Activated T-cell treated with anti-CD3 and anti-CD28 coated beads for 4 hours (primary cell): ENCODE measurements at regions not wholly inside any gene's neighbourhood (a gene's known extent, or its start where the extent isn't known, plus 50 kb on each side); places are given as distances from the start of the nearest gene placed in this dataset.
A peak's percentile ranks its signal among the peaks of the same experiment; 100 is the strongest.
"Not testable (repeated sequence)": the region's sequence is repeated elsewhere in the genome, so short reads cannot be mapped to it uniquely, and the experiment has no call there.

Experiments
- DNase-seq: peaks from one replicate; pipeline ENCODE4 v3.0.0-alpha.2; 2020

DNA sequence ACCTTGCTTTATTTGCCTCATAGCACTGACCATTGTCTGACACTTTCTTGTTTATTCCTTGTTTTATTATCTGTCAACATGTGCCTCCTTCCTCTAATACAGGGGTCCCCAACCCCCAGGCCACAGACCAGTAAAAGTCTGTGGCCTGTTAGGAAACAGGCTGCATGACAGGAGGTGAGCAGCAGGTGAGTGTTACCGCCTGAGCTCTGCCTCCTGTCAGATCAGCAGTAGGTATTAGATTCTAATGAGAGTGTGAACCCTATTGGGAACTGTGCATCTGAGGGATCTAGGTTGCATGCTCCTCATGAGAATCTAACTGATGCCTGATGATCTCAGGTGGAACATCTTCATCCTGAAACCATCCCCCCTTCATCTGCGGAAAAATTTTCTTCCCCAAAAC lies 228.0 kb downstream of the HINT1 start:
- no peak for DNase-seq

DNA sequence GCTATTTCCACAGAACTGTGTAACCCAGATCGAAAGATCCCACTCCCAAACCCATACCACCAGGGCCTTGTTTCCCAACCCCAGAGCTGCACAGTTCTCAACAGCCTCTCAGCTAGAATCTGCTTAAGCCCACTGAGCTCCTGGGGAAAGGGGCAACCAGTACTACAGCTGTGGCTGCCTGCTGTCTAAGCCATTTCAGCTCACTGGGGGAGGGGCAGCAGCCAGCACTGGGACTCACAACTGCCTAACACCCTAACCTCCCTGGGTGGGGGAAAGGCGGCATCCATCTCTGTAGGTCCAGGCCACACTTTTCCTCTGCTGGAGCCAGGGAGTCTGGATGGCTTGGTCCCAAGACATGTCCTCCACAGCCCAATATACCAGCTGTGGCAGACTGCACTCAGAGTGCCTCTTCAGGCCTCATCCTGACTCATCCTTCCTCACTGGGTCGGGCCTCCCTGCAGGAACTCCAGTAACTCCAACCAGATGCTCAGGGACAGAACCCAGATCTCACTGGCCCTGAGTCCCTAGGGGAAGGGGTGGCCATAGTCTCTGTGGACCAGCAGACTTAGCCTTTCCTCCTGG lies 241.4 kb downstream of the HINT1 start:
- DNase-seq, result no peak

DNA sequence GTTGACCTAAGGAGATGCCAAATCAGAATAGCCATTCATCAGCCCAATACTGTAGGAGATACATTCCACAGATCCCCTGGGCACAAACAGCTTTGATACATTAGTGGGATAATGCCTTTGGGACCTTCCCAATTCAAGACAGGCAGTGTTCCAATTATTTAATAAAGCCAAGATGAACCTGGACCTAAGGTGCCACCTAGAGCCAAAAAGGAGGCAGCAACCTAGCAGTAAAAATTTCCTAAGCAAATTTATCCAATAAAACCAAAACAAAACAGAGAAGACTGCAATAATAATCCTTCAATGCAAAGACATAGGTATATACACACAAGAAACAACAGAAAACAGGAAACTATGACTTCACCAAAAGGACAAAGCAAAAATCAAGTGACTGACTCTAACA lies 253.0 kb downstream of the HINT1 start:
- no peak for DNase-seq

DNA sequence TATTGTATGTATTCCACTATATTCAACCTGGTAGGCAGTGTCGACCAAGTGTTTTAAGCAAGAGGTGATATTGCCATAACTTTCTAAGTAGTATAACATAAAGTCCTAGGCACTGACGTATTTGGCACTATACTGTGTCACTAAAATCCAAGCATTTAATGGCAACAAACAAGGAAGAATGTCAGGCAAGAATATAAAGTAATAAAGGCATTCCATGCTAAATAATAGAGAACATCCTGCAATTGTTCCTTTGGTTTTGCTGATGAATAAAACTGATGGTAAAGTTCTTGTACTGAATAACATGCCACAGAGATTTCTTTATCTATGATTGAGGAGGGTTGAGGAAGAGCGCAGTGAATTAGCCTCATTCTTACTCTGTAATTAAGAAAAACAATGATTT lies 256.9 kb downstream of the HINT1 start:
- no peak for DNase-seq

DNA sequence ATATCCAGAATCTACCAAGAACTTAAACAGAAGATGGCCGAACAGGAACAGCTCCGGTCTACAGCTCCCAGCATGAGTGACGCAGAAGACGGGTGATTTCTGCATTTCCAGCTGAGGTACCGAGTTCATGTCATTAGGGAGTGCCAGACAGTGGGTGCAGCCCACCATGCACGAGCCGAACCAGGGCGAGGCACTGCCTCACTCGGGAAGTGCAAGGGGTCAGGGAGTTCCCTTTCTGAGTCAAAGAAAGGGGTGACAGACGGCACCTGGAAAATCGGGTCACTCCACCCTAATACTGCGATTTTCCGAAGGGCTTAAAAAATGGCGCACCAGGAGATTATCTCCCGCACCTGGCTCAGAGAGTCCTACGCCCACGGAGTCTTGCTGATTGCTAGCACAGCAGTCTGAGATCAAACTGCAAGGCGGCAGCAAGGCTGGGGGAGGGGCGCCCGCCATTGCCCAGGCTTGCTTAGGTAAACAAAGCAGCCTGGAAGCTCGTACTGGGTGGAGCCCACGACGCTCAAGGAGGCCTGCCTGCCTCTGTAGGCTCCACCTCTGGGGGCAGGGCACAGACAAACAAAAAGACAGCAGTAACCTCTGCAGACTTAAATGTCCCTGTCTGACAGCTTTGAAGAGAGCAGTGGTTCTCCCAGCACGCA lies 267.4 kb downstream of the HINT1 start:
- DNase-seq, result not testable (repeated sequence)

DNA sequence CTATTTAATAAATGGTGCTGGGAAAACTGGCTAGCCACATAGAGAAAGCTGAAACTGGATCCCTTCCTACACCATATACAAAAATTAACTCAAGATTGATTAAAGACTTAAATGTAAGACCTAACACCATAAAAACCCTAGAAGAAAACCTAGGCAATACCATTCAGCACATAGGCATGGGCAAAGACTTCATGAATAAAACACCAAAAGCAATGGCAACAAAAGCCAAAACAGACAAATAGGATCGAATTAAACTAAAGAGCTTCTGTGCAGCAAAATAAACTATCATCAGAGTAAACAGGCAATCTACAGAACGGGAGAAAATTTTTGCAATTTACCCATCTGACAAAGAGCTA lies 267.9 kb downstream of the HINT1 start:
- not testable (repeated sequence) for DNase-seq

DNA sequence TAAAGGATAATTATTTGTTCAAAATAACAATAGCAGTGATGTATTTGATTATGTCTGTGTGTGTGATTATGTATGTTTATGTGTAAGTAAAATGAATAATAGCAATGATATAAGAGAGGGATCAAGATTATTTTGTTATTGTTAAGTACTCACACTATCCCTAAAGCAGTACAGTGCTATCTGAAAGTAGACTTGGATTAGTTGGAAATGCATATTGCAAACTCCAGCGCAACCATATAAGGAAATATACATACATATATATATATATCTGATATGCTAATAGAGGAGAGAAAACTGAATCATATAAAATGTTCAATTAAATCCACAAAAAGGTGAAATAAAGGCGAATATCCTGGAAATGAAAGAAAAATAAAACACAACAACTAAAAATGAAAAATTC lies 268.4 kb downstream of the HINT1 start:
- no peak for DNase-seq

DNA sequence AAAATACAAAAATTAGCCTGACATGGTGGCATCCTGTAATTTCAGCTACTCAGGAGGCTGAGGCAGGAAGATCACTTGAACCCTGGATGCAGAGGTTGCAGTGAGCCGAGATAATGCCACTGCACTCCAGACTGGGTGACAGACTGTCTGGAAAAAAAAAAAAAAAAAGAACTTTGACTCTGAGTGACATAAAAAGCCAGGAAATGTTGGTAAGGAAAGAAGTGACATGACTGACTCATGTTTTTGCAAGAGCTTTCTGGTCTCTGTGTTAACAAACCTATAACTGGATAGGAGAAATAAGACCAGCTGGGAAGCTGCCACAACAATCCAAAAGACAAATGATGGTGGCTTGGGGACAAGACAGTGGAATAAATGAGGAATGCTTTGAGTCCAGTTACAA lies 272.1 kb downstream of the HINT1 start:
- no peak for DNase-seq

DNA sequence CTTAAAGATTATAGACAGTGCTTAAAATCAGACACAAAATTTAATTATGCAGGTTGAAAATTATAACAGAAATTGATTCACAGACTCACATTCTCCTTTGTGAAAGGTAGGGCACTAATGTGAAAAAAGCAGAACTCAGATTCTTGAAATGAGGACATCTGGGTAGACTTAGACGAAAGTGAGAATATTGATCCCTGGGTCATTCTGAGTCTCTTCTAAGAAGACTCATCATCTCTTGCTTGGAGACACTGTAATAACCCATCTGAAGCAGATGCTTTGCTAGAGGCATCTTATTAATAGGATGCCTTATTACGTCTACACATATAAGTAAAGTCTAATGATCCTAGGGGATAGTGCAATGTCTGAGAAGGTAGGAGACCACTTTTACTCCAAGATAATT lies 274.4 kb downstream of the HINT1 start:
- DNase-seq, result no peak

DNA sequence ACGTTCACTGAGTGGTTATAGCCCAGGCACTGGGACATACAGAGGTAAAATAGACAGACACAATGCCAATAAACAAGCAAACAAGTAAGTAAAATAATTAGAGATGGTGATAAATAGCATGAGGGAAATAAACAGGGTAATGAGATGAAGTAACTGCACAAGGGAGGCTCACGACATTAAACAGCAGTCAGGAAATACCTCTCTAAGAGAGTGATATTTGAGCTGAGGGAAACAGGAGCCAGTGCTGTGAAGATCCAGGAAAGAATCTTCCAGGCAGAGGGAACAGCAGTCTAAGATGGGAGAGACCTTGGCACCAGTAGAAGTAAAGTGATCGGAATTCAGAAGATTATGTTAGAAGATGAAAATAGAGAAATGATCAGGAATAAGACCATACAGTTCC lies 279.4 kb downstream of the HINT1 start:
- no peak for DNase-seq

DNA sequence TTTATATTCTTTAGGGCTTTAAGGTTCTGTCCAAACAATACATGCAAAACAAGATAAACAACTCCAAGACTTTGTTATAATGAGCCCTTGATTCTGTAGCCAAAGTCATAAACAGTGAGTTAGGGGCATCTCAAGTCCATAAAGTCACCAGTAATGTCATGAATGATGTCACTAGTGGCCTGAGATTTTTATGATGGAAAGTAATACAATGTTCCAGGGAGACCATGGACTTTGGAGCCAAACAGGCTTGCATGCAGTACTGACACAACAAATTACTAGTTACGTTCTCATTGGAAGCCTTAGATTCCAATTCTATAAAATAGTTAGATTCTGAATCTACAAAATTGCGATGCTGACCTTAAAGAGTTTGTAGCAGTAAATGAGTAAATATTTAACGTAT lies 280.0 kb downstream of the HINT1 start:
- DNase-seq, result no peak

DNA sequence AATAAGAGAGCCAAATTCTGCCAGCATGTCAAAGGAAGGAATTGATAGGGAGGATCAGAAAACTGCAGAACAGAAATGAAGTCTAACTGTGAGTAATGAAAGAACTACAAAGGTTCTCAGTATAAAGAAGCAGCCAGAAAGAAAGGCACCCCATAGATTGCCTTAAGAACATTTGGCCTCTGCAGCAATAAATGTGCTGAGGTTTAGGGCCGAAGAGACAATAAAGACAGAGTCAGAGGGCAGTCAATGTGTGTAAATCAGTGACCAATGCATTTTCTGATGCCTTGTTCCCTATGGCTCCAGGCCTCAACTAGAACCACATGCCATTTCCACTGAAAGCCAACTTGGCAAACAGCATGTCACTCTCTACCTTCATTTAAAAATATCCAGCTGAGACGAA lies 281.0 kb downstream of the HINT1 start:
- no peak for DNase-seq

DNA sequence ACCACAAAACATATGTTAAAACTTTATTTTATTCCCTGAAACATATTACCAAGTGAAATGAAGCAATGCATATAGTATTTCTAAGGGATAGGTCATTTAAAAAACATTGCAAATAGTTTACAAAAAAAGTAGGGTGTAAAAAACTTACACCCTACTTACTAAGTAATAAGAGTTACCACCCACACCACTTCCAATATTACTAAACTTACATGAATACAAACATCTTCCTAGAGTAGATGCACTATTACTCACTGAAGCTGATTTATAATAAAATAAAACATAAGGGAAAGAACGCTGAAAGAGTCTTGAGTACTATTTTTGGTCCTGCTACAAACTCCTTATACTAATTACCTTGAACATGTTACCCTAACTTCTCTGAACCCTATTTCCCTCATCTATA lies 289.4 kb downstream of the HINT1 start:
- no peak for DNase-seq

DNA sequence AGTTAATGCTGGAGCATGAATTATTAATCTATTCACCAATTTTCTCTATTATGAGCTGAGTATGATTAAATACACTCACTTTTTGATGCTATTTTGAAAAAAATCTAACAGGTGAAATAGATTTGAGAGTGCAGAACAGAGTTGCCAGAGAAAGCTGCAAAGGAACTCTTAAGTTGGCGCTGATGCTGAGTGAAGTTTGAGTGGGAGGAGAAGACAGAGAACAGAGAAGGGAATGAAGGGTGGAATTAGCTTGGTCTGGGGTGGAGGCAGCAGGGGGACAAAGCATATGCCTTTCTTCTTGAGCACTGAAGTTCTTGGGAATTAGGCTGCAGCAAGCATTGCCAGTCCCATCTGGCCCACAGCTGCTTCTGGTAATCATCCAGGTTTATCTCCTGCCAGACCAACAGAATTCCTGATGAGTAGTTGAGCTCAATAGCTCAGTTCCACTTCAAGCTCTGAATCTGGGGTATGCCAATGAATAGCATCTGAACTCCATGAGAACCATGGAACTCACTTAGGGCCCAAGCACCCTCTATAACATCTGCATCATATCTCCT lies 290.1 kb downstream of the HINT1 start:
- no peak for DNase-seq

DNA sequence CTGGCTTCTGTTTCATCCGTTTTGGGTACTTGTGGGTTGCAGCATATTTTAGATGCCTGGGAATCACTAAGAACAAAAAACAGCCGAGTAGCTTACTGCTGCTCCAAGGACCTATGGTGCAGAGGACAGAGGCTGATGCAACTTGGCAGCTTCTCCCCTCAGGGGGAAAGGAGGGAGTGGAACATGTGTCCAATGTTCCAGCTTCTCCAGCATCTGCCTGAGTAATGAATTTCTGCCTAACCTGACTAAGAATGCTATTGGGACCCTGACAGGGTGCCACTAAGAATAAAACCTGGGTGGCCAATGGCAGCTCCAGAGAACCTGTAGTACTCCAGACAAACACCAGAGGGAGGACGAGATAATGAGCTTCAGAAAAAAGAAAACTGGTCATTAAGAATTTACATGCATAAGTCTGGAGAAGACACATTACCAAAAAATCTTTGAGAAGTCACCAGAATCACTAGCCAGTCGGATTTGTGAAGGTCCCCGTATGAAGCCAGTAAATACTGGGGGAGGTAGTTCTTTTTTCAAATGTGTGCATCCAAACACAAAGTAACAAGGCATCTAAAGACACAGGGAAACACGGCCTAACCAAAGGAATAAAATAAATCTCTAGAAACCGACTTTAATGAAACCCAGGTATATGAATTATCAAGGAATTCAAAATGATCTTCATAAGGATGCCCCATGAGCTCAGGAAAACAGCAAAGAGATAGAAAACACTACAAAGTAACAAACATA lies 293.5 kb downstream of the HINT1 start:
- DNase-seq, result peak; percentile 35

DNA sequence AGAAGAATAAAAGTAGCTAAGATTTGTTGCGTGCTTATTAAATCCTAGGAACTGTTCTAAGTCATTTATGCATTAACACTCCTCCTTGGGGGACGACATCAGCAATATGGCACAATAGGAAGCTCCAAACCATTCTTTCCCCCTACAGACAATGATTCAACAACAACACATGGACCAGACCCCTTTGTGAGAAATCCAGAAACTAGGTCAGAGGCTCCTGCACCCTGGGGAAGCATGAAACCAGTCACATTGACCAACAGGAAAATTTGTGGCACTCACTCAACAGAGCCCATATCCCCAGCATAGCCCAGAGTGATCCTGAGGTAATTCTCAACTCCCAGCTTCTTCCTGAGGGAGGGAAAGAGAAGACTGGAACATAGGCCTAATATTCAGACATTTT lies 294.4 kb downstream of the HINT1 start:
- DNase-seq, result no peak

DNA sequence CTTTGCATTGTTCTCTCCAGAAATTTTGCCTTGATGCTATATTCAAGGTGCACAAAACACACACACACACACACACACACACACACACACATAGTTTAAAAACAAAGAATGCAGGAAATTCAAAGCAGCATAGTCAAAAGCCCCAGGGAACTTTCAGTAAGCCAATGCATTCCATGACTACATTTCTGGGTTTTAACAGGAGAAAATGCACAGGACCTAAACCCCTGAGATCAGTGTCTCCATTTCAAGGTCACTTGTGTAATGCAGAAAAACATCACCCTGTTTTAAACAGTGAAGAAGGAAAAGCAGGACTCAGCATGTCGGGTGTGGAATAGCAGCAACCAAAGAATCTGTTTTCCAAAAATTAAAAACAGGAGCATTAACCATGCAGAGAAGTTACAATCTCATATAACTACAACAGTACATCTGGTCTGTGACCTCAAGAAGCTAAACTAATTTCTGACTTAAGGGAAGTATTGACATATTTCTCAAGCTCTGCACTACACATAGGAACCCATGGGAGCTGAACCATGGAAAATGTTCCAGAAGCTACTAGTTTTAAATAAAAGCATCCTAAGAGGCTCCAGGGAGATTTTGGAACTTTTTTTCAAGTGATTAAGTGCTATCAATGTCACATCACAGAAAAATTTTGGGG lies 296.7 kb downstream of the HINT1 start:
- no peak for DNase-seq

DNA sequence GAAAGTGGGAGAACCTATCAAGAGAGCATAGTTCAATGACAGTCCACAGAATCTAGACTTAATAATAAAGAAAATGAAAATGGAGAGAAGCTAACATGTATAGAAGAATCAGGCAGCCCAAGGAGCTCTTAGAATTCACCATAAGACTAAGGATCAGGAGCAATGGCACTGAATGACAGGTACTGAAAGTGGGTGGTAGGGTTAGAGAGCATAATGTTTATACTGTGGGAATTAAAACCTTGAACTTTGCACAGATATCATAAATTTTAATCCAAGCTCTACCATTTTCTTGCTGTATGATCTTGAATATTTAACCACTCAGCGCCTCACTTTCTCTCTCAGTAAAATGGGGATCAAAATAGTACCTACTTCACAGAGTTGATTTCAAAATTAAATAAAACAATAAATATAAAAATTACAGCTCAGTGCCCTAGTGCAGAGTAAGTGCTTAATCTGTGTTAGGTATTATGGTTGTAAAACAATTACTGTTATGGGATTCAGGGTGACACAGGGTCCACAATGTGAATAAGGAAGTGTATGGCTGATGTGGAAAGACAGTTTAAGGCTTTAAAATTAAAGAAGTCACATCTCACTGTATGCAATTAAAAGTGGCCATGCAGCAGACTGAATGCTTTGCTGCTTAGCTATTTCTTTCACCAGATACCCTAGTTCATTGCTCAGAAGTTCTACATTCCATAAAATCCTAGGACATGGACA lies 319.8 kb downstream of the HINT1 start:
- DNase-seq, result no peak

DNA sequence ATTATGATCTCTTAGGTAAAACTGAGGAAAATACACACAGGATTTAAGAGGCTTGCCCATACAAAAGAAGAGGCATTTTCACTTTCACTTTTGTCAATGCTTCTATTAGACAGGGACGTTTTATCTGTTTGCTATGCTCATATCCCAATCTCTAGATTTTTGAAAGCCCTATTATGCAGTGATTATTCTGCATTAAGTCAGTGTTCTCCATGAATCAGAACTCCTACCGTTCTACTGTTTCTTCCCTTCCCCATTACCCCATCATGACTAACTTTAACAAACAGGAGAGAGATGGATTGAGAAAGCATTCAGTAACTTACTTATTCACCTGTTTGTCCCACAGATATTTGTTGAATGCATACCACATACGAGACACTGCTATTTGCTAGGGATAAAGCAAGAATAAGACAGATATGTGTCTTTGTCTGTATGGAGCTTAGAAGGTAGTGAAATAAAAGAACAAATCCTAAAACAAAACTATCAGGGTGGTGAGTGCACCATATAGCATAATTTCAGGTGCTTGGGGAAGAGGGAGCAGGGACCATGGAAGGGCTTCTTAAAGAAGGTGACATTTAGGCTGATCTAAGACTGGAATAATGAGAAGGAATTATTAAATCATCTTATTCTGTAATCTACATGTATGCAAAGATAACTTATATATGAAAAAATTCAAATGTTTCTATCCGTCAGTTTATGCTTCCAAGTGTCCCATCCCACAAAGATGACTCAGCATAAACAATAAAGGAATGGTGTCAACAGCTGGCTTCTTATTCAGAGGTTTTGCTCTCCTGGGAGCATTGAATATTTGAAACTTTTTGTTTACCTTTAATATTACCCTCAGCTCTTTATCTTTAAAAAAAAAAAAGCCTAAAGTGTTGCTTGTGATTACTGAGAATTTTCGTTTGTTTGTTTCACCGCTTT lies 328.1 kb downstream of the HINT1 start:
- no peak for DNase-seq

DNA sequence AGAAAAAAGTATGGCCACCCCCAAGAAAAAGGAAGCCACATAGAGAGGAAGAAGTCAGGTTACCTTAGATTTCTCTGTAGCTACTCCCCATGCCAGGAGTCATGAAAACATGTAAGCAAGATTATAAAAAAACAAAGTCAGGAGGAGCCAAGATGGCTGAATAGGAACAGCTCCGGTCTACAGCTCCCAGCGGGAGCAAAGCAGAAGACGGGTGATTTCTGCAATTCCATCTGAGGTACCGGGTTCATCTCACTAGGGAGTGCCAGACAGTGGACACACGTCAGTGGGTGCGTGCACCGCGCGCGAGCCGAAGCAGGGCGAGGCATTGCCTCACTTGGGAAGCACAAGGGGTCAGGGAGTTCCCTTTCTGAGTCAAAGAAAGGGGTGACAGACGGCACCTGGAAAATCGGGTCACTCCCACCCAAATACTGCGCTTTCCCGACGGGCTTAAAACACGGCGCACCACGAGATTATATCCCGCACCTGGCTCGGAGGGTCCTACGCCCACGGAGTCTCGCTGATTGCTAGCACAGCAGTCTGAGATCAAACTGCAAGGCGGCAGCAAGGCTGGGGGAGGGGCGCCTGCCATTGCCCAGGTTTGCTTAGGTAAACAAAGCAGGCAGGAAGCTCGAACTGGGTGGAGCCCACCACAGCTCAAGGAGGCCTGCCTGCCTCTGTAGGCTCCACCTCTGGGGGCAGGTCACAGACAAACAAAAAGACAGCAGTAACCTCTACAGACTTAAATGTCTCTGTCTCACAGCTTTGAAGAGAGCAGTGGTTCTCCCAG lies 347.3 kb downstream of the HINT1 start:
- not testable (repeated sequence) for DNase-seq

DNA sequence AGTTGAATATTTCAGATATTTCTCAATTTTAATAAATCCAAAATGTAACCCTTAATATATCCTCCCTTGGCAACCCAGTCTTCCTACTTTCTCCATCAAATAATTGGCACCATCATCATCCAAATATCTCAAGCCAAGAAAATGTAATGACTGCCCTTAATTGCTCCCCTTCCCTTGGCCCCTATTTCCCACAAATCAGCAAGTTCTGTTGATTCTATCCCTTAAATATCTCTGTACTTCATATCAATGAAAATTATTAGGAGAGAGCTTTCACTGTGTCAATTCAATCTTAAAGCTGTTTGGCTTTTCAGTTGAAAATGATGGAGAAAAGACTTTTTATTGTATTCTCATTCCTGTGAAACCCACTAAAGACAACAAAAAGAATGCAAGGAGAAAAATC lies 349.8 kb downstream of the HINT1 start:
- no peak for DNase-seq
